Mesenchymal stem cell (in vitro differentiated cells and primary cell): ENCODE measurements at regions not wholly inside any gene's neighbourhood (a gene's known extent, or its start where the extent isn't known, plus 50 kb on each side); places are given as distances from the start of the nearest gene placed in this dataset.

ENCODE experiments used
- DNase-seq: peaks from one replicate; pipeline ENCODE4 v3.0.0-alpha.2; 2013
- H2AFZ ChIP-seq: one replicate; pipeline ENCODE4 v1.6.1; 2013; ENCODE audit warnings: low read depth, mild to moderate bottlenecking, control low read depth, inconsistent platforms, low read length, moderate library complexity
- H2AK5ac ChIP-seq: 2 replicates; pipeline ENCODE4 v1.6.1; 2013; ENCODE audit warnings: low read length, moderate library complexity, mild to moderate bottlenecking, inconsistent platforms; ENCODE audit not compliant: severe bottlenecking
- H2BK120ac ChIP-seq: one replicate; pipeline ENCODE4 v1.6.1; 2013; ENCODE audit warnings: low read depth, mild to moderate bottlenecking, inconsistent platforms, low read length, moderate library complexity
- H2BK12ac ChIP-seq, 2 experiments: one replicate each; pipeline ENCODE4 v1.6.1; 2013; ENCODE audit warnings: inconsistent platforms in 2 of 2, low read length in 2 of 2, mild to moderate bottlenecking in 2 of 2, moderate library complexity in 2 of 2, control low read depth in 1 of 2
- H2BK15ac ChIP-seq: one replicate; pipeline ENCODE4 v1.6.1; 2013; ENCODE audit warnings: mild to moderate bottlenecking, low read depth, inconsistent platforms; ENCODE audit not compliant: poor library complexity, severe bottlenecking
- H2BK5ac ChIP-seq: 2 replicates; pipeline ENCODE4 v1.6.1; 2013; ENCODE audit warnings: low read depth, mild to moderate bottlenecking, low read length, control low read depth, inconsistent platforms; ENCODE audit not compliant: poor library complexity, severe bottlenecking
- H3K14ac ChIP-seq, 2 experiments: one replicate each; pipeline ENCODE4 v1.6.1; 2013; ENCODE audit warnings: inconsistent platforms in 2 of 2, low read length in 2 of 2, control low read depth in 1 of 2, mild to moderate bottlenecking in 1 of 2, moderate library complexity in 1 of 2
- H3K18ac ChIP-seq, 2 experiments: one replicate each; pipeline ENCODE4 v1.6.1; 2013; ENCODE audit warnings: inconsistent platforms in 2 of 2, low read length in 2 of 2, control low read depth in 1 of 2, low read depth in 1 of 2, mild to moderate bottlenecking in 1 of 2
- H3K23ac ChIP-seq, 2 experiments: one replicate each; pipeline ENCODE4 v1.6.1; 2013; ENCODE audit warnings: inconsistent platforms in 2 of 2, low read length in 2 of 2, mild to moderate bottlenecking in 2 of 2, moderate library complexity in 2 of 2, control low read depth in 1 of 2
- H3K27ac ChIP-seq: 2 replicates; pipeline ENCODE4 v1.5.1; 2013; ENCODE audit warnings: mild to moderate bottlenecking, moderate library complexity, low read length, control low read depth, inconsistent platforms; ENCODE audit not compliant: poor library complexity, severe bottlenecking
- H3K27me3 ChIP-seq, 2 experiments: 2 replicates each; pipeline versions ENCODE4 v1.6.1 to v1.7.0; 2013; ENCODE audit warnings: low read length in 2 of 2, mild to moderate bottlenecking in 2 of 2, moderate library complexity in 2 of 2, control low read depth in 1 of 2, inconsistent platforms in 1 of 2; ENCODE audit not compliant: control insufficient read depth in 1 of 2, insufficient read depth in 1 of 2
- H3K36me3 ChIP-seq, 2 experiments: 2 replicates each; pipeline versions ENCODE4 v1.6.1 to v1.7.0; 2013; ENCODE audit warnings: low read length in 2 of 2, control low read depth in 1 of 2, inconsistent platforms in 1 of 2, low read depth in 1 of 2, mild to moderate bottlenecking in 1 of 2; ENCODE audit not compliant: insufficient read depth in 2 of 2, control insufficient read depth in 1 of 2
- H3K4ac ChIP-seq, 2 experiments: one replicate each; pipeline ENCODE4 v1.6.1; 2013; ENCODE audit warnings: inconsistent platforms in 2 of 2, low read length in 2 of 2, mild to moderate bottlenecking in 2 of 2, moderate library complexity in 2 of 2, control low read depth in 1 of 2, low read depth in 1 of 2
- H3K4me1 ChIP-seq: 2 replicates; pipeline ENCODE4 v1.6.1; 2013; ENCODE audit warnings: low read depth, low read length, control low read depth; ENCODE audit not compliant: control insufficient read depth, insufficient read depth
- H3K4me2 ChIP-seq: 2 replicates; pipeline ENCODE4 v1.6.1; 2013; ENCODE audit warnings: low read length, mild to moderate bottlenecking, inconsistent platforms; ENCODE audit not compliant: poor library complexity, severe bottlenecking
- H3K4me3 ChIP-seq, 2 experiments: 2 replicates each; pipeline versions ENCODE4 v1.5.1 to v1.7.0; 2013; ENCODE audit warnings: low read length in 2 of 2, mild to moderate bottlenecking in 2 of 2, control low read depth in 1 of 2, low read depth in 1 of 2; ENCODE audit not compliant: insufficient read depth in 1 of 2
- H3K79me1 ChIP-seq: replicated peaks from 2 replicates; pipeline ENCODE4 v1.6.1; 2013; ENCODE audit warnings: mild to moderate bottlenecking, control low read depth, low read length, inconsistent platforms; ENCODE audit not compliant: poor library complexity, severe bottlenecking
- H3K9ac ChIP-seq: 2 replicates; pipeline ENCODE4 v1.7.0; 2013; ENCODE audit warnings: mild to moderate bottlenecking, low read length, moderate library complexity
- H3K9me3 ChIP-seq: 2 replicates; pipeline ENCODE4 v1.7.0; 2013; ENCODE audit warnings: mild to moderate bottlenecking, low read length; ENCODE audit not compliant: control insufficient read depth
- H4K8ac ChIP-seq: one replicate; pipeline ENCODE4 v1.6.1; 2013; ENCODE audit warnings: inconsistent platforms, mild to moderate bottlenecking, low read length, moderate library complexity
- H4K91ac ChIP-seq: one replicate; pipeline ENCODE4 v1.6.1; 2013; ENCODE audit warnings: mild to moderate bottlenecking, low read length, inconsistent platforms
- WGBS: methylation state at CpG from one replicate; pipeline ENCODE4 v1.1.7; 2013; ENCODE audit warnings: mixed read lengths; 5-methylcytosine and 5-hydroxymethylcytosine counted together

DNA sequence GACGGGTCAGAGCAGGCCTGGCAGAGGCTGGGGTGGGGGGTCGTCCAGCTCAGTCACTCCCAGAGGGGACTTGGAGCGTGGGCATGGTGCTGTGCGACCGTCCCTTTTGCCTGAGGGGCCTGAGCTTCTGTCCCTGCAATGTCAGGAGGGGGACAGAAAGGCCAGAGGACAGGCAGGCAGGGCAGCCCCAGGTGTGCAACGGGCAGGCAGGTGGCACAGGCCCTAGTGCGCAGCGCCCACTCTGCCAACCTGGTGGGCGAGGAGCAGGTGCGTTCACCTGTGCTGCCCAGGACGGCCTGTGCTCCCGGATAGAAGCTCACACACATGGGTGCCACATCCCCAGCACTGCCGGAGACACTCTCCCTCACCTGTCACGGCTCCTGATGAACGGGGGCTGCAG lies 78.7 kb upstream of the SLCO4A1 start:
- H3K9ac ChIP-seq: no peak overlapping the region
- no peaks in the 10 kb centered on the region for H3K4me1 ChIP-seq
- no peak overlapping the region for H2BK120ac ChIP-seq
- H3K9me3 ChIP-seq: no peaks in the 10 kb centered on the region
- H4K91ac ChIP-seq: no peak overlapping the region
- H2AK5ac ChIP-seq: no peak overlapping the region
- H2AFZ ChIP-seq: no peak overlapping the region
- no peak overlapping the region for H3K23ac ChIP-seq
- H3K27me3 ChIP-seq: peaks cover 40 to 87% of the 10 kb centered on the region in 2 experiments
- H3K4me2 ChIP-seq: no peak overlapping the region
- no peaks in the 10 kb centered on the region for H3K36me3 ChIP-seq
- H2BK5ac ChIP-seq: no peak overlapping the region
- no peak overlapping the region for H3K4ac ChIP-seq
- no peak for DNase-seq
- H3K14ac ChIP-seq: no peak overlapping the region
- H2BK15ac ChIP-seq: no peak overlapping the region
- H3K79me1 ChIP-seq: no peaks in the 10 kb centered on the region
- H2BK12ac ChIP-seq: no peak overlapping the region
- H3K18ac ChIP-seq: no peak overlapping the region
- WGBS: 83% methylated on average over 14 of the region's 15 CpGs
- H4K8ac ChIP-seq: no peak overlapping the region
- no peak overlapping the region for H3K27ac ChIP-seq
- H3K4me3 ChIP-seq: no peak overlapping the region

DNA sequence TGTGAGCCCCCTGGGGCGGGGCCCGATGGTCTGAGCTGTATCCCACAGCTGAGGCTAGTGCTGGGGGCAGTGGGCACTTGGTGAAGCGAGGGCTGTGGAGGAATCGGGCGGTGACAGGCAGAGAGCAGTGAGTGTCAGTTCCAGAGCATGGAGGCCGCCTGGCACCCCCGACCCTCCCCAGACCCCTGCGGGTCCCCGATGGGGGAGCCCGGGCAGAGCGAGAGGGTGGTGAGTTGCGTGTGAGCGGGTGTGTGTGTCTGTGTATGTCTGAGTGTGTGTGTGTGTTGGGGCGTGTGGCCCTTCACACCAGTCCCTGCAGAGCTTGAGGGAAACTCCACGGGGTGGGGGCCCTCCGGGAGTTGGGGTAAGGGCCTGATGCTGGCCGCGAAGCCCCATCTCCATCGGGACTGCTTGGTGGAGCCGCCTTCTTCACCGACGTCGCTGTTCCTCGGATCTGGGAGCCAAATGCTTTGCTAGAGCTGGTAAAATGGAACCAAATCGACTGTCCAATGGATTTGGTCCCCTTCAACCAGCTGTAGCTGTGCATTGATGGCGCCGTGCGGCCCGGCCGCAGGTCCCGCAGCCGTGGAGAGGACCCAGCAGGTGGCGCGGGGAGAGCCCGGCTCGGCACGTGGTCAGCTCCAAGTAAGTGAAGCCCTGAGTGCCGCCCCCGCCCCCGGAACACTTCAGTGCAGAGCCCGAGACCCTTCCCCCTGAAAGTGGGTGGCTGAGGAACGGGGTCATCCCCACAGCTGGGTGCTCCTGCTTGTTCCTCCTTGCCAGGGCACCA lies 77.7 kb upstream of the SLCO4A1 start:
- no peak for DNase-seq

DNA sequence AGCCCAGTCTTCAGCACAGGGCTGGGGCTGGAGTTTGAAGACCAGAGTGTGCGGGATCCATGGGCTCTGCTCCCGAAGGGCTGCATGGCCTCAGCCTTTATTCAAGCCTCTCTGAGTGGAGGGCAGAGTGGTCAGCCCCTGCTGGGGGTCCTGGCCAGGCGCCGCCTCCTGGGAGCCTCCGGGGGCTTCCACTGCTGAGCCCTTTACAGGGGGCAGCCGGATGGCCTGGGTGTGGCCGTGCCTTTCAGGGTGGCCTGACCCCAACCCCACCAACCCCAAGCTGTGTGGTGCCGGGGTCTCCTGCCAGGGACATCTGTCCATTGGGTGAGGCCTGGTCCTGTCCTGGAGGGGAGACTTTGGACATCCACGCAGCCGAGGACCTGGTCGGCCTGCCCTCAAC lies 76.0 kb upstream of the SLCO4A1 start:
- Histone ChIP-seq H3K23ac (no peak overlapping the region), H2BK12ac (no peak overlapping the region), H3K18ac (no peak overlapping the region), H2BK120ac (no peak overlapping the region), H2BK5ac (no peak overlapping the region), H3K36me3 (no peaks in the 10 kb centered on the region), H2BK15ac (no peak overlapping the region), H3K14ac (no peak overlapping the region), H3K27me3 (peaks cover 21 to 91% of the 10 kb centered on the region in 2 experiments), H3K4me1 (no peaks in the 10 kb centered on the region), H3K9me3 (no peaks in the 10 kb centered on the region), H2AK5ac (no peak overlapping the region), H3K79me1 (no peaks in the 10 kb centered on the region), H3K9ac (no peak overlapping the region), H3K4me2 (no peak overlapping the region), H4K91ac (no peak overlapping the region), H2AFZ (no peak overlapping the region), H3K4ac (no peak overlapping the region), H3K27ac (no peak overlapping the region), H4K8ac (no peak overlapping the region), H3K4me3 (no peak overlapping the region)
- WGBS: 92% methylated on average over 11 of the region's 11 CpGs
- no peak for DNase-seq

More for the DNA sequence above, 77.7 kb upstream of the SLCO4A1 start:
- Histone ChIP-seq H3K23ac (no peak overlapping the region), H3K14ac (no peak overlapping the region), H3K9ac (no peak overlapping the region), H3K18ac (no peak overlapping the region), H4K91ac (no peak overlapping the region), H3K79me1 (no peaks in the 10 kb centered on the region), H2BK120ac (no peak overlapping the region), H2BK5ac (no peak overlapping the region), H3K4me1 (no peaks in the 10 kb centered on the region), H2BK15ac (no peak overlapping the region), H3K4me3 (no peak overlapping the region), H3K4ac (no peak overlapping the region), H3K27me3 (peaks cover 31 to 89% of the 10 kb centered on the region in 2 experiments), H3K27ac (no peak overlapping the region), H2BK12ac (no peak overlapping the region), H2AK5ac (no peak overlapping the region), H2AFZ (no peak overlapping the region), H3K36me3 (no peaks in the 10 kb centered on the region), H4K8ac (no peak overlapping the region), H3K9me3 (no peaks in the 10 kb centered on the region), H3K4me2 (no peak overlapping the region)
- WGBS: 81% methylated on average over 42 of the region's 42 CpGs

DNA sequence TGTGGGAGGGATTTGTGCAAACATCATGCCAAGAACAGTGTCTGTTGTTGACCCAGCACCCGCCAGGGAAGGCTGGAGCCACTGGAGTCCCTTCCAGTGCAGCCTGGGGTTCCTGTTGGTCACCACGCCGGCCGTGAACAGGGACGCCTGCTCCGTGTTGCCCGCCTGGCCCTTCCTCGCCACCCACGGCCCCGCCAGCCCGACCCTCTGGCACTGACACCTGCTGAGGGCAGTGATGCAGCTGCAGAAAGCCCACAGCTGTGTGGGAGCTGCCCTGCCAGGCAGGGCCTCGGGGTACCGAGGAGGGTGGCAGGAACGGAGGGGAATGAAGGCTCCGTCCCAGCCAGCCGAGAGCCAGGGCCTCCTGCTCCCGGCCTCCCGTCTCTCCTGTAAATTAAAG lies 75.5 kb upstream of the SLCO4A1 start:
- Histone ChIP-seq H3K27ac (no peak overlapping the region), H4K8ac (no peak overlapping the region), H2BK120ac (no peak overlapping the region), H3K27me3 (peaks cover 16 to 86% of the 10 kb centered on the region in 2 experiments), H2AFZ (no peak overlapping the region), H3K18ac (no peak overlapping the region), H3K14ac (no peak overlapping the region), H4K91ac (no peak overlapping the region), H3K4me3 (no peak overlapping the region), H3K79me1 (no peaks in the 10 kb centered on the region), H2BK12ac (no peak overlapping the region), H3K4ac (no peak overlapping the region), H3K4me2 (no peak overlapping the region), H2AK5ac (no peak overlapping the region), H3K23ac (no peak overlapping the region), H2BK15ac (no peak overlapping the region), H3K36me3 (no peaks in the 10 kb centered on the region), H3K9me3 (no peaks in the 10 kb centered on the region), H2BK5ac (no peak overlapping the region), H3K9ac (no peak overlapping the region), H3K4me1 (no peaks in the 10 kb centered on the region)
- DNase-seq: no peak
- WGBS: 85% methylated on average over 18 of the region's 18 CpGs
